HepG2 (cell line): ENCODE measurements at regions not wholly inside any gene's neighbourhood (a gene's known extent, or its start where the extent isn't known, plus 50 kb on each side); places are given as distances from the start of the nearest gene placed in this dataset.

Experiments used
- ATAC-seq: fragments of 200-7000 bp; cut with Tn5 transposase; 3 replicates; pipeline ENCODE4 v1.9.1; 2020; ENCODE audit warnings: mild to moderate bottlenecking, moderate library complexity
- BruUV-seq: library from RNA; stranded (reverse); fragments of 400-500 nt; replicated peaks from 2 replicates; lab custom pipeline; 2021; lab: Mats Ljungman, UMichigan
- CTCF ChIA-PET: fragments of 300-600 bp; formaldehyde crosslinking; extraction: SDS; loops from one replicate; lab custom pipeline; 2021; ENCODE audit warnings: low total read pairs, inconsistent platforms, low intra/inter-chr PET ratio; lab: Yijun Ruan, JAX
- POLR2A ChIA-PET: fragments of 350-600 bp; sonication (Branson Sonifier 250); formaldehyde crosslinking; loops from one replicate; lab custom pipeline; 2020; ENCODE audit warnings: antibody characterized with exemption, inconsistent platforms; lab: Yijun Ruan, JAX
- DNase-seq: peaks from one replicate; pipeline ENCODE4 v3.0.0-alpha.2; 2015; ENCODE audit warnings: low spot score
- FAIRE-seq: peaks from 3 replicates; lab custom pipeline; 2011; peaks lifted over from hg19 to GRCh38; lab: Jason Lieb, UNC
- H2AFZ ChIP-seq: one replicate; pipeline ENCODE4 v1.6.1; 2011; ENCODE audit warnings: low read length, inconsistent platforms
- H3K27ac ChIP-seq: fragments of 300-600 bp; 3 replicates; pipeline ENCODE4 v1.8.0; 2011; ENCODE audit warnings: mixed run types, mild to moderate bottlenecking, mixed read lengths, low read length, inconsistent platforms; ENCODE audit not compliant: insufficient read depth; ENCODE audit errors: extremely low read length
- H3K27me3 ChIP-seq, 2 experiments: fragments of 200-600 bp in 1 of 2; 2 replicates in 1 of 2; 3 replicates in 1 of 2; pipeline versions ENCODE4 v1.6.0 to v1.8.0; 2011; ENCODE audit warnings: low read length in 2 of 2, mild to moderate bottlenecking in 2 of 2, moderate library complexity in 2 of 2, inconsistent platforms in 1 of 2; ENCODE audit not compliant: insufficient read depth in 2 of 2, control insufficient read depth in 1 of 2
- H3K36me3 ChIP-seq, 2 experiments: fragments of 200-600 bp in 1 of 2; replicated peaks in 1 of 2; 2 replicates in 1 of 2; 3 replicates in 1 of 2; pipeline versions ENCODE4 v1.5.1 to v1.8.0; 2011; ENCODE audit warnings: low read length in 2 of 2, inconsistent platforms in 1 of 2; ENCODE audit not compliant: insufficient read depth in 2 of 2, control insufficient read depth in 1 of 2
- H3K4me1 ChIP-seq: 2 replicates; pipeline ENCODE4 v1.5.1; 2012; ENCODE audit warnings: low read length, inconsistent platforms; ENCODE audit not compliant: insufficient read depth
- H3K4me2 ChIP-seq: 2 replicates; pipeline ENCODE4 v1.6.0; 2011; ENCODE audit warnings: low read depth, low read length, inconsistent platforms
- H3K4me3 ChIP-seq, 3 experiments: fragments of 200-600 bp in 1 of 3; sonication (generic), shearing (Covaris generic) in 1 of 3; replicated peaks in 1 of 3; 2 replicates each; pipeline ENCODE4 v1.5.1; 2011 to 2016; ENCODE audit warnings: low read length in 3 of 3, inconsistent platforms in 2 of 3, low read depth in 2 of 3, mild to moderate bottlenecking in 2 of 3, control low read depth in 1 of 3, mixed read lengths in 1 of 3; ENCODE audit not compliant: insufficient read depth in 1 of 3
- H3K79me2 ChIP-seq: one replicate; pipeline ENCODE4 v1.6.1; 2011; ENCODE audit warnings: low read length, inconsistent platforms; ENCODE audit not compliant: insufficient read depth
- H3K9ac ChIP-seq: 2 replicates; pipeline ENCODE4 v1.6.0; 2011; ENCODE audit warnings: mild to moderate bottlenecking, low read depth, low read length, inconsistent platforms; ENCODE audit not compliant: insufficient read depth
- H3K9me3 ChIP-seq: 2 replicates; pipeline ENCODE4 v1.5.1; 2012; ENCODE audit warnings: mild to moderate bottlenecking, low read length
- H4K20me1 ChIP-seq: 2 replicates; pipeline ENCODE4 v1.6.0; 2011; ENCODE audit warnings: inconsistent platforms, mild to moderate bottlenecking, low read length, moderate library complexity; ENCODE audit not compliant: insufficient read depth
- ARID3A ChIP-seq: IDR thresholded peaks from 2 replicates; pipeline ENCODE4 v1.6.1; 2012; ENCODE audit warnings: low read depth, low read length, improper control_type of control experiment
- GATA4 ChIP-seq: sonication (generic); IDR thresholded peaks from 2 replicates; pipeline ENCODE4 v1.6.1; 2016; ENCODE audit warnings: antibody characterized with exemption, low read depth, borderline replicate concordance
- KLF13 ChIP-seq: sonication (generic); formaldehyde crosslinking; IDR thresholded peaks from 2 replicates; pipeline ENCODE4 v1.4.0; 2020; ENCODE audit warnings: mild to moderate bottlenecking, missing genetic modification reagents
- MEF2D ChIP-seq: sonication (generic); formaldehyde crosslinking; IDR thresholded peaks from 2 replicates; pipeline ENCODE4 v1.5.1; 2020; ENCODE audit warnings: mild to moderate bottlenecking, missing genetic modification reagents
- RBM22 ChIP-seq: fragments of 200-400 bp; formaldehyde crosslinking; optimal IDR thresholded peaks from 2 replicates; pipeline ENCODE3; 2017; ENCODE audit warnings: mild to moderate bottlenecking, low read length, moderate library complexity
- RFX3 ChIP-seq: IDR thresholded peaks from 2 replicates; pipeline ENCODE4 v1.6.1; 2016; ENCODE audit warnings: missing biosample characterization, missing genetic modification reagents
- SAP130 ChIP-seq: IDR thresholded peaks from 2 replicates; pipeline ENCODE4 v1.6.1; 2016; ENCODE audit warnings: low read depth
- SMYD3 ChIP-seq: sonication (generic); formaldehyde crosslinking; IDR thresholded peaks from 2 replicates; pipeline ENCODE4 v1.8.1; 2023; ENCODE audit warnings: mild to moderate bottlenecking, missing genetic modification reagents
- SNAI1 ChIP-seq: sonication (generic); formaldehyde crosslinking; IDR thresholded peaks from 2 replicates; pipeline ENCODE4 v1.5.0; 2020; ENCODE audit warnings: mild to moderate bottlenecking, missing genetic modification reagents, borderline replicate concordance
- SP140L ChIP-seq: sonication (generic); formaldehyde crosslinking; IDR thresholded peaks from 2 replicates; pipeline ENCODE4 v1.4.0; 2020; ENCODE audit warnings: missing genetic modification reagents, borderline replicate concordance
- SYNCRIP ChIP-seq: fragments of 200-400 bp; formaldehyde crosslinking; IDR thresholded peaks from 2 replicates; pipeline ENCODE4 v1.6.1; 2018; ENCODE audit warnings: mild to moderate bottlenecking, low read depth, low read length; ENCODE audit not compliant: insufficient read depth
- ZEB1 ChIP-seq: IDR thresholded peaks from 2 replicates; pipeline ENCODE4 v1.6.1; 2012; ENCODE audit warnings: mild to moderate bottlenecking, low read depth, inconsistent platforms; ENCODE audit not compliant: insufficient replicate concordance
- ZKSCAN5 ChIP-seq: sonication (generic); formaldehyde crosslinking; IDR thresholded peaks from 2 replicates; pipeline ENCODE4 v1.5.1; 2020; ENCODE audit warnings: mild to moderate bottlenecking, missing genetic modification reagents
- ZMAT5 ChIP-seq: sonication (generic); formaldehyde crosslinking; IDR thresholded peaks from 2 replicates; pipeline ENCODE4 v1.5.0; 2020; ENCODE audit warnings: mild to moderate bottlenecking, low read depth, missing genetic modification reagents, borderline replicate concordance
- ZNF350 ChIP-seq: sonication (generic); formaldehyde crosslinking; IDR thresholded peaks from 2 replicates; pipeline ENCODE4 v1.4.0; 2020; ENCODE audit warnings: mild to moderate bottlenecking, low read depth, missing genetic modification reagents, borderline replicate concordance
- ZSCAN21 ChIP-seq: sonication (generic); formaldehyde crosslinking; IDR thresholded peaks from 2 replicates; pipeline ENCODE4 v1.8.0; 2022; ENCODE audit warnings: mild to moderate bottlenecking, missing genetic modification reagents, moderate library complexity, borderline replicate concordance
- WGBS: methylation state at CpG from one replicate; pipeline ENCODE4 v1.1.6; 2017; ENCODE audit warnings: low lambda C conversion rate; 5-methylcytosine and 5-hydroxymethylcytosine counted together
- in situ Hi-C: cut with HindIII; loops from 2 replicates; pipeline ENCODE4 v1.10.0; 2017; ENCODE audit warnings: low pct_unique_long_range_greater_than_20kb; ENCODE audit not compliant: extremely low pct_ligation_motif_present
- intact Hi-C: fragments of 100-400 bp; cut with micrococcal nuclease; formaldehyde crosslinking; loops from one replicate; pipeline ENCODE4 v1.10.0; 2022; ENCODE audit not compliant: unreplicated experiment
- TF ChIP-seq, protein P1 (sequence below): IDR thresholded peaks from 2 replicates; pipeline ENCODE4 v1.6.1; 2016

DNA sequence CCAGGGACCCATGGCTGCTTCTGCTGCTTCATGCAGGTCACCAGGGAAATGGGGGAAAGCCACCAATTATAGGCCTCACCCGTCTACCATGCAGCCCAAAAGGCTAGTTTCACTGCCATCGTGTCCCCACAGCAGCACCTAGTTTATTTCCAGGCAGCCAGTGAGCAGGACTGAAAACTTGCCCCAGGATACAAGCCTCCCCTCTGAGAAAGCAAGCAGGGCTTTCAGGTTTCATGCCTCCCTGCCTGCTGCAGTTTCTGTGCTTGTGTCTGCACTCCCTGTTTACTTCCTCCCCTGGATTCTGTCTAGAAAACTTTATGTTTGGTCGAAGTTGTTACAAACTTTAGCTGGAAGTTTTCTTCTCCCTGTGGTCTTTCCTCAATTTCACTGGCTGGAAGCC, 319.1 kb downstream of the ANXA1 start:
- DNase-seq, result no peak
- Histone ChIP-seq H3K27ac (no peak overlapping the region), H3K4me3 (no peak overlapping the region), H2AFZ (no peak overlapping the region), H4K20me1 (no peaks in the 10 kb centered on the region), H3K36me3 (no peaks in the 10 kb centered on the region), H3K9ac (no peak overlapping the region), H3K4me1 (no peaks in the 10 kb centered on the region), H3K9me3 (no peaks in the 10 kb centered on the region), H3K79me2 (no peaks in the 10 kb centered on the region), H3K4me2 (no peak overlapping the region), H3K27me3 (no peaks in the 10 kb centered on the region)
- ATAC-seq, result no peak
- in situ Hi-C loops (no loop called here), intact Hi-C loops (loop anchor here (10.0 kb wide), 1 partner anchor 94 kb away; no protein-coding TSS in a partner anchor)
- BruUV-seq, result no TSS peak
- TF ChIP-seq SMYD3 (CRISPR knock-in tag) (no peak), MEF2D (CRISPR knock-in tag) (no peak), ZMAT5 (no peak), ARID3A (no peak), RBM22 (no peak), GATA4 (no peak), ZNF350 (CRISPR knock-in tag) (no peak), ZKSCAN5 (CRISPR knock-in tag) (no peak), ZEB1 (no peak), RFX3 (no peak), SP140L (CRISPR knock-in tag) (no peak), ZSCAN21 (no peak), SNAI1 (no peak), SAP130 (CRISPR knock-in tag) (no peak), SYNCRIP (no peak), KLF13 (CRISPR knock-in tag) (no peak)
- TF ChIP-seq, protein P1, sequence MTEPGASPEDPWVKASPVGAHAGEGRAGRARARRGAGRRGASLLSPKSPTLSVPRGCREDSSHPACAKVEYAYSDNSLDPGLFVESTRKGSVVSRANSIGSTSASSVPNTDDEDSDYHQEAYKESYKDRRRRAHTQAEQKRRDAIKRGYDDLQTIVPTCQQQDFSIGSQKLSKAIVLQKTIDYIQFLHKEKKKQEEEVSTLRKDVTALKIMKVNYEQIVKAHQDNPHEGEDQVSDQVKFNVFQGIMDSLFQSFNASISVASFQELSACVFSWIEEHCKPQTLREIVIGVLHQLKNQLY (CRISPR knock-in tag), result no peak
- WGBS, result 0% methylated on average over 2 of the region's 3 CpGs
- ChIA-PET POLR2A (no interaction called here), CTCF (no interaction called here)
- no peak for FAIRE-seq
